ENCODE measurements at regions not wholly inside any gene's neighbourhood (a gene's known extent, or its start where the extent isn't known, plus 50 kb on each side); places are given as distances from the start of the nearest gene placed in this dataset.

GRCh38 chr18:8894823-8895222, 189.5 kb downstream of the MTCL1 start:
- Histone ChIP-seq H3K4me1 (ENCODE audit: control insufficient read depth, insufficient read depth, low read length) (peaks cover 5% of the 10 kb centered on the region; the same call in 1 of the 2 replicates), H3K27ac (ENCODE audit: low read length) (no peak overlapping the region), H3K9me3 (ENCODE audit: control insufficient read depth, insufficient read depth, low read depth, low read length) (peaks cover 5% of the 10 kb centered on the region; the same call in 1 of the 2 replicates), H3K27me3 (ENCODE audit: control insufficient read depth, insufficient read depth, low read length) (no peaks in the 10 kb centered on the region), H3K4me3 (ENCODE audit: low read depth in 2 of 2, low read length in 2 of 2) (no peak overlapping the region), H3K36me3 (ENCODE audit: control insufficient read depth, insufficient read depth, low read length) (no peaks in the 10 kb centered on the region)
- TF ChIP-seq TCF7L2 (IDR thresholded peaks at IDR 0.05; ENCODE audit: low read depth, low read length): no peak
- no peak for TF ChIP-seq SIN3A (IDR thresholded peaks at IDR 0.05; ENCODE audit: borderline replicate concordance, insufficient read depth, low read depth, low read length)
- TF ChIP-seq, protein P1, sequence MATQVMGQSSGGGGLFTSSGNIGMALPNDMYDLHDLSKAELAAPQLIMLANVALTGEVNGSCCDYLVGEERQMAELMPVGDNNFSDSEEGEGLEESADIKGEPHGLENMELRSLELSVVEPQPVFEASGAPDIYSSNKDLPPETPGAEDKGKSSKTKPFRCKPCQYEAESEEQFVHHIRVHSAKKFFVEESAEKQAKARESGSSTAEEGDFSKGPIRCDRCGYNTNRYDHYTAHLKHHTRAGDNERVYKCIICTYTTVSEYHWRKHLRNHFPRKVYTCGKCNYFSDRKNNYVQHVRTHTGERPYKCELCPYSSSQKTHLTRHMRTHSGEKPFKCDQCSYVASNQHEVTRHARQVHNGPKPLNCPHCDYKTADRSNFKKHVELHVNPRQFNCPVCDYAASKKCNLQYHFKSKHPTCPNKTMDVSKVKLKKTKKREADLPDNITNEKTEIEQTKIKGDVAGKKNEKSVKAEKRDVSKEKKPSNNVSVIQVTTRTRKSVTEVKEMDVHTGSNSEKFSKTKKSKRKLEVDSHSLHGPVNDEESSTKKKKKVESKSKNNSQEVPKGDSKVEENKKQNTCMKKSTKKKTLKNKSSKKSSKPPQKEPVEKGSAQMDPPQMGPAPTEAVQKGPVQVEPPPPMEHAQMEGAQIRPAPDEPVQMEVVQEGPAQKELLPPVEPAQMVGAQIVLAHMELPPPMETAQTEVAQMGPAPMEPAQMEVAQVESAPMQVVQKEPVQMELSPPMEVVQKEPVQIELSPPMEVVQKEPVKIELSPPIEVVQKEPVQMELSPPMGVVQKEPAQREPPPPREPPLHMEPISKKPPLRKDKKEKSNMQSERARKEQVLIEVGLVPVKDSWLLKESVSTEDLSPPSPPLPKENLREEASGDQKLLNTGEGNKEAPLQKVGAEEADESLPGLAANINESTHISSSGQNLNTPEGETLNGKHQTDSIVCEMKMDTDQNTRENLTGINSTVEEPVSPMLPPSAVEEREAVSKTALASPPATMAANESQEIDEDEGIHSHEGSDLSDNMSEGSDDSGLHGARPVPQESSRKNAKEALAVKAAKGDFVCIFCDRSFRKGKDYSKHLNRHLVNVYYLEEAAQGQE (IDR thresholded peaks at IDR 0.05; ENCODE audit: insufficient read depth in 1 of 2, low read depth in 2 of 2, low read length in 1 of 2): peak in 1 of 2 experiments; percentile 43; a peak in 1 of 4 replicates
- intact Hi-C loops (cut with micrococcal nuclease; ENCODE audit: unreplicated experiment) (no loop called here), in situ Hi-C loops (cut with HindIII; ENCODE audit: low pct_unique_long_range_greater_than_20kb, low sequenced_read_pairs) (no loop called here)
- CTCF ChIA-PET: no interaction called here
- no TSS peak for BruUV-seq (replicated peaks)
- no peak for DNase-seq (ENCODE audit: low read depth, low spot score)
- POLR2A ChIA-PET: no interaction called here
- no peak for ATAC-seq

GRCh38 chr18:8895341-8895740, 190.0 kb downstream of the MTCL1 start:
- H3K9me3 ChIP-seq (ENCODE audit: control insufficient read depth, insufficient read depth, low read depth, low read length): peaks cover 4% of the 10 kb centered on the region; the same call in 1 of the 2 replicates
- ChIA-PET CTCF (no interaction called here), POLR2A (no interaction called here)
- no peaks in the 10 kb centered on the region for H3K36me3 ChIP-seq (ENCODE audit: control insufficient read depth, insufficient read depth, low read length)
- ATAC-seq (no peak), DNase-seq (ENCODE audit: low read depth, low spot score) (no peak)
- H3K4me1 ChIP-seq (ENCODE audit: control insufficient read depth, insufficient read depth, low read length): peaks cover 5% of the 10 kb centered on the region; the same call in 1 of the 2 replicates
- H3K27me3 ChIP-seq (ENCODE audit: control insufficient read depth, insufficient read depth, low read length): no peaks in the 10 kb centered on the region
- intact Hi-C loops (cut with micrococcal nuclease; ENCODE audit: unreplicated experiment) (no loop called here), in situ Hi-C loops (cut with HindIII; ENCODE audit: low pct_unique_long_range_greater_than_20kb, low sequenced_read_pairs) (no loop called here)
- no TSS peak for BruUV-seq (replicated peaks)
- no peak overlapping the region for H3K27ac ChIP-seq (ENCODE audit: low read length)
- TF ChIP-seq, protein P1 (IDR thresholded peaks at IDR 0.05; ENCODE audit: insufficient read depth in 1 of 2, low read depth in 2 of 2, low read length in 1 of 2): no peak
- TF ChIP-seq TCF7L2 (IDR thresholded peaks at IDR 0.05; ENCODE audit: low read depth, low read length) (no peak), SIN3A (IDR thresholded peaks at IDR 0.05; ENCODE audit: borderline replicate concordance, insufficient read depth, low read depth, low read length) (no peak), POLR2AphosphoS5 (IDR thresholded peaks at IDR 0.05; ENCODE audit: low read depth, low read length) (no peak), CTCF (IDR thresholded peaks at IDR 0.05) (no peak)
- no peak overlapping the region for H3K4me3 ChIP-seq (ENCODE audit: low read depth in 2 of 2, low read length in 2 of 2)

Data from Panc1 (cell line).